ENCODE measurements at regions not wholly inside any gene's neighbourhood (a gene's known extent, or its start where the extent isn't known, plus 50 kb on each side); places are given as distances from the start of the nearest gene placed in this dataset.

GRCh38 chr2:192247456-192247855 is 52.7 kb upstream of the TMEFF2 start:
- TF ChIP-seq ZZZ3 (IDR thresholded peaks at IDR 0.05; ENCODE audit: control insufficient read depth, insufficient read length, low read depth) (no peak), E2F4 (IDR thresholded peaks at IDR 0.05; ENCODE audit: low read depth, low read length) (no peak)

Measured in GM12878 (cell line).